ENCODE measurements at regions not wholly inside any gene's neighbourhood (a gene's known extent, or its start where the extent isn't known, plus 50 kb on each side); places are given as distances from the start of the nearest gene placed in this dataset.

- TF ChIP-seq EZH2phosphoT487 (IDR thresholded peaks at IDR 0.05; ENCODE audit: low read length), result no peak
- no peak for TF ChIP-seq CTCF (IDR thresholded peaks at IDR 0.05; ENCODE audit: low read length)
Observed at GRCh38 chr3:66609660-66610561, 109.1 kb upstream of the LRIG1 start.
